ENCODE measurements at regions not wholly inside any gene's neighbourhood (a gene's known extent, or its start where the extent isn't known, plus 50 kb on each side); places are given as distances from the start of the nearest gene placed in this dataset.
"Not testable (repeated sequence)": the region's sequence is repeated elsewhere in the genome, so short reads cannot be mapped to it uniquely, and the experiment has no call there.

GRCh38 chr20:53814060-53814459 lies 220.4 kb upstream of the ZNF217 start:
- no peak for DNase-seq

DNA sequence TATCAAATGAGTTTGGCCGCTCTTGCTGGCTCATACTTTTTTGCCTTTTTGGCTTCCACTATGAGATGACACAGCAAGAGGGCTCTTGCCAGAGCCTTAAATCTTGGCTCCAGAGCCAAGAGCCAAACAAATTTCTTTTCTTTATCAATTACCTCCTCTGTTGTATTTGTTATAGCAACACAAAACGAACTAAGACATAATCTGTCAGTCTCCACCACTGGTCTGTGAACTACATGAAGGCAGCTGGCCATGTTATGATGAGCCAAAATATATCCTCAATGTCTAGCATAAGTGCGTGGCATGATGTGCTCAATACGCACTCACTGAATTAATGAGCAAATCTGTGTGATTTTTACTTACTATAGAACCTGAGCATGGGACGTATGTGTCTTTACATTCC lies 220.0 kb upstream of the ZNF217 start:
- DNase-seq = no peak

GRCh38 chr20:53811577-53811976 lies 217.9 kb upstream of the ZNF217 start:
- no peak for DNase-seq

DNA sequence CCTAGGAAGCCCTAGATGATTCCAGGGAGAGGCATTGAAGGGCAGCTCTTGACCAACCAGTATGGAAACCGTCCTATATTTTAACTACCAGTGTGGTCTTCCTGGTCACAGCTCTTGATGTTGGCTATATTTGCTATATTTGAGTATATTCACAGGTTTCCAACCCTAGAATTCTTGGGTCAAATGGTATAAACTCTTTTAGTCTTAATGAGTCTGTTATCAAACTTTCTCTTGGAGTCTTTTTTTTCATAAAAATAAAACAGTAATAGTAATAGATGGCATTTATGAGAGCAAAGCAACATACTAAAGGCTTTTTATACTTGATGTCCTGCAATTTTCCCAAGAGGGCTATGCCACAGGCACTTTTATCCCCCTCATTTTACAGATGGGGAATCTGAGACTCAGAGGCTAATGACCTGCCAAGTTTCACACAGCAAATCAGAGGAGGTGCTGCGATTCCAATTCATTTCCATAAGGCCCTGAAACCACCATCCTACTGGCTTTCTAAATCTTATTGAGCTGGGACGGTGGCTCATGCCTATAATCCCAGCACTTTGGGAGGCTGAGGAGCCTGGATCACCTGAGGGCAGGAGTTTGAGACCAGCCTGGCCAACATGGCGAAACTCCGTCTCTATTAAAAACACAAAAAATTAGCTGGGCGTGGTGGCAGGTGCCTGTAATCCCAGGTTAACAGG lies 217.2 kb upstream of the ZNF217 start:
- DNase-seq = no peak

GRCh38 chr20:53809728-53810365 lies 216.2 kb upstream of the ZNF217 start:
- DNase-seq = no peak

GRCh38 chr20:53809217-53809616 lies 215.6 kb upstream of the ZNF217 start:
- DNase-seq = no peak

- no peak for DNase-seq
Observed at GRCh38 chr20:53808733-53809132, 215.1 kb upstream of the ZNF217 start.

DNA sequence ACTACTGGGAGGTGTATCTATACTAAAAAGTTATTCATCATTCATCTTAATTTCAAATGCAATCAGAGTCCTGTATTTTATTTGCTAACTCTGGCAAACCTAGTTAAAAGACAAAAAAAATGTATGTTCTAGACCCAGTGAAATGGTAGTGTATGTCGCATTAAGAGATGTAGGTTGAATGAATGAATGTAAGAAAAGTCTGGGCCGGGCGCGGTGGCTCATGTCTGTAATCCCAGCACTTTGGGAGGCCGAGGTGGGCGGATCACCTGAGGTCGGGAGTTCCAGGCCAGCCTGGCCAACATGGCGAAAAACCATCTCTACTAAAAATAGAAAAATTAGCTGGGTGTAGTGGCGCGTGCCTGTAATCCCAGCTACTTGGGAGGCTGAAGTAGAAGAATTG lies 214.7 kb upstream of the ZNF217 start:
- DNase-seq = not testable (repeated sequence)

DNA sequence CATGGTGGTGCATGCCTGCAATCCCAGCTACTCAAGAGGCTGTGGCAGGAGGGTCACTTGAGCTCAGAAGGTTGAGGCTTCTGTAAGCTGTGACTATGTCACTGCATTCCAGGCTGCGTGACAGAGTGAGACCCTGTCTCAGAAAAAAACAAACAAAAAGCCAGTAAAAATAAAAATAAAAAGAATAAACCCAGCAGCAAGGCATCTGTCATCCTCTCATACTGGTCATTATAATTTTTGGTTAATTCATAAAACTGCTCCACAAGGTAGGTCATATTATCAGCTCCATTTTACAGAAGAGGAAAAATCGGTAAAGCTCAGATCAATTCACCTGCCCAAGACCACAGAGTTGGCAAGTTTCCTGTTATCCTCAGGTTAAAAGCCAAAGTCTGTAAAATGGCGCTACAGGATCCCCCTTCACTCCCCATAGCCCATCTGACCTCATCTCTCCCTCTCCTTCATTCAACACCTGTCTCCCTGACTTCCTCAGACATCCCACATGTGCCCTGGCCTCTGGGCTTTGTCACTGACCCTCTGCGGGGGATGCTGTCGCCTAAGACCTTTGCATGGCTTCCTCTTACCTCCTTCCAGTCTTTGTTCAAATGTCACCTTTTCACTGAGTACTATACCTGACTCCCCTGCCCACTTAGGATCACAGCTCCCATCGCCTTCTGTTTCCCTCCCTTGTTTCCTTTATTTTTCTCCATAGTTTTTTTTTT lies 213.2 kb upstream of the ZNF217 start:
- no peak for DNase-seq

GRCh38 chr20:53805895-53806384 lies 212.3 kb upstream of the ZNF217 start:
- no peak for DNase-seq

DNA sequence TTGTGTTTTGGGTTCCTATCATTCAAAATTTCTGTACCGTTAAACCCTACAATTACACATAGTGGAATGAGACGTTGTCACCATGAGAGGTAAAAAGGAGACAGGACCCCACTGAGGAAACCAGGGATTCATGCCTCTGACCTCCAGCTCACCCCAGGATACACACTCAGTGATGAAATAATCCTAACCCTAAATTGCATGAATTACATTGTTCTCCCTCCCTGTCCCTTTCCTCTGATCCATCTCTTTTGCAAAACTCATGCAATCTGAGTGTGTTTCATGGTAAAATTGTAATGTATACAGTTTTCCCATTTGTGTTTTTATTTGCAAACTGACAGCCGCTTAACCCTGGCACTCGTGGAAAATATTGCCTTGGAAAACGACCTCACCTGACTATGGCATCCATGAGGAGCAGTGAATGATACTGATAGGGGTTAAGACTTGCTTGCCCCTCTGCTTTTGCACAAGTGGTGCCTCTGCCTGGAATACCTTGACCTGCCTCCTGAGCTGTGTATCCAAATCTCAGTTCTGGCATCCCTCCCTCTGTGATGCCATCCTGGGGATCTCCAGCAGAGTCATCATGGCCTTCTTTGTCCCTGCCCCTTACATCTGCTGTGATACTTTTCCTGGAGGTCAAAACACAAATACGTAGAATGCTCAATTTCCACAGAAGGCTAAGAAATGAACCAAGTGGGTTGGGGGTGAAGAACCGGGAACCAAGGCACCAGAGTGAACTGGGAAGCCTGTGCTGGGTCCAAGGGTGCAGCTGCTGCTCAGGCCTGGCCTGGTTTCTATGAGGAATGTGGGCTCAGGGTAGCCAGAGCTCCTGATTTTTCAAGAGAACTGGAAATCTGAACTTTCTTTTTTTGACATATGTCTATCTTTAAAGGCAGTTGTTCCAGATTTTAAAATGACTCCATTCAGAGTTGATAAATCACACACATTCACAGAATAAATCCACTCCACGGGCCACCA lies 211.6 kb upstream of the ZNF217 start:
- DNase-seq = no peak

DNA sequence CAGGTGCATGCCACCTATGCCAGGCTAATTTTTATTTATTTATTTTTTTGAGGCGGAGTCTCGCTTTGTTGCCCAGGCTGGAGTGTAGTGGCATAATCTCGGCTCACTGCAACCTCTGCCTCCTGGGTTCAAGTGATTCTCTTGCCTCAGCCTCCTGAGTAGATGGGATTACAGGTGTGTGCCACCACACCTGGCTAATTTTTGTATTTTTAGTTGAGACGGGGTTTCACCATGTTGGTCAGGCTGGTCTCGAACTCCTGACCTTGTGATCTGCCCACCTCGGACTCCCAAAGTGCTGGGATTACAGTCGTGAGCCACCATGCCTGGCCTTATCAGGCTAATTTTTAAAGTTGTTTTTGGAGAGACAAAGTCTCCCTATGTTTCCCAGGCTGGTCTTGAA lies 210.7 kb upstream of the ZNF217 start:
- not testable (repeated sequence) for DNase-seq

DNA sequence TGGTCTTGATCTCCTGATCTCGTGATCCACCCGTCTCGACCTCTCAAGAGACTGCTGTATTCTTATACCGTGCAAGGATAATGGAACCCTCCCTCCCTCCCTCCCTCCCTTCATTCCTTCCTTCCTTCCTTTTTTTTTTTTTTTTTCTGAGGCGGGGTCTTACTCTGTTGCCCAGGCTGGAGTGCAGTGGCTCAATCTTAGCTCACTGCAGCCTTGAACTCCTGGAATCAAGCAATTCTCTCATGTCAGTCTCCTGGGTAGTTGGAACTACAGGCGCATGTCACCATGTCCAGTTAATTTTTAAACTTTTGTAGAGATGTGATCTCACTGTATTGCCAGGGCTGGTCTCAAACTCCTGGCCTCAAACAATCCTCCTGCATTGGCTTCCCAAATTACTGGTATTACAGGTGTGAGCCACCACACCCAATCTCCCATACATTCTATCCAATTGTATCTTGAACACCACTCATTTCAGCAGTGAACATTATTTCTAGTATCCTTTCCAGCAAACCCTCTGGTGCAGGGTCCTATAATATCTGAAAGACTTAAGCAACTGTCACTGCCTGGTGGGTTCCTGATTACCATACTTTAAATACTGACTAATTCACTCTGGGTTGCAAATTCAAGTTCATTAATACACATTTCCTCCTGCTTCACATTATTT lies 210.0 kb upstream of the ZNF217 start:
- DNase-seq = no peak

DNA sequence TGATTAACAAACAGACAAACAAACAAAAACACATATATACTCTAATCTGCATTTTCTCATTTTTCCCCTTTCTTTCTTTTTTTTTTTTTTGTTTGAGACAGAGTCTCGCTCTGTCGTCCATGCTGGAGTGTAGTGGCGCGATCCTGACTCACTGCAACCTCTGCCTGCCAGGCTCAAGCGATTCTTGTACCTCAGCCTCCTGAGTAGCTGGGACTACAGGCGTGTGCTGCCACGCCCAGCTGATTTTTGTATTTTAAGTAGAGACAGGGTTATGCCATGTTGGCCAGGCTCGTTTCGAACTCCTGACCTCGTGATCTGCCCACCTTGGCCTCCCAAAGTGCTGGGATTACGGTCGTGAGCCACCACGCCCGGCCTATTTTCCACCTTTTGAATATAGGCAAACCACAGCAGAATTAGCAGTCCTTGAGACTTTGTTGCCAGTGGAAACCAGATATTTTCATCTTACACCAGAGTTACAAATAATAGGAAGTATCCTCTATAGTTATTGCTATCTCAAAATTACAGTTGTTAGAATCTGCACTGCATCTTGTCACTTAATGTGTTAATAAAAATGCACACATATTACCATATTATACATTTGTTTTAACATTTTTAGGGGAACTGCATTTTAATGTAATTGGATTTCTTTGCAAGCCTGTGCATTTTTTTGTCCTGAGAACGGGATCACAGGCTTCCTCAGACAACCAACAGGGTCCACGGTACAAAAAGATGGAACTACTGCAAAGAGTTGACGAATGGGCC lies 208.2 kb upstream of the ZNF217 start:
- DNase-seq = no peak

DNA sequence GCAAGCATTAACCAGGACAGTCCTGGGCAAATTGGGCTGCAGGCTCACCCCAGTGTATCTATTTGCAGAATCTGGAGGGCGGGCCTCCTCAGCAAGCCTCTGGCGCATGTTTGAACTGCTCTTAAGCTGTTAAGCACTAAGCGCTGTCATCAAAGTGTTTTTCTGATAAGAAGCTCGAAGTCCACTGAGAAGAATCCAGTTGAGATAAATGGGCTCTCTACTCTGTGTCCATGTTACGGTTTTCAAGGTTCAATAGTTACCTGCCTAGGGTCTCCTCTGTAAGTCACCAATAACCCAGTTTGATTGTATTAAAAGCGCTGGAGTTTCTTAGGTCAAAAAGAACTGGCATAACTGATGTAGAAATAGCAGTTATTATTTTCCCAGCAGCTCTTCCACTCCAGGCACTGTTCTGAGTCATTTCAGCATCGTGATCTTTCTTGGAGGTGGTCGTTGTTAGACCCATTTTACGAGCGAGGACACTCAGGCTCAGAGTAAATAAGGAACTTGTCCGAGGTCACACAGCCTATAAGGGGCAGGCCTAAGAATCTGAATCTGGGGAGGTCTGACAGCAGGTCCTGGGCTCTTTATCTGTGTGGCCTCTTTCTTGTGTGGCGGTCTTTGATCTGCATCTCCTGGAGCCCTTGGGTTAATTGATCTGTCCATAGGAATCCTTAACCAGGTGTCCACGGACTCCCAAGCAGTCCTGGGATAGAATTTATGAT lies 207.4 kb upstream of the ZNF217 start:
- no peak for DNase-seq

DNA sequence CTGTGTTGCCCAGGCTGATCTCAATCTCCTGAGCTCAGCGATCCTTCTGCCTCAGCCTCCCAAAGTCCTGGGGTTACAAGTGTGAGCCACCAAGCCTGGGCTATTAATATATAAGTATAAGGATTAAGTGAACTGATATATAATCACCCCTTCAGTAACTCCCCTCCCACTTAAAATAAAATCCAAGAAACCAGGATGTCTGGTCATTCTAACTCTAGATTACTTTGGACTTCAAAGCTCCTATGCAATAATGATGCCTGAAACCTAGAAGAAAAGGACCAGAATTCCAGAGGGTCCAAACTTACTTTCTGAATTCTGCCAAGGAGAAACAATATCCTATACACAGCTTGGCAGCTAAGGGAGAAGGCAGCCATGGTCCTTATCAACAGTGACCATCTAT lies 206.8 kb upstream of the ZNF217 start:
- no peak for DNase-seq

DNA sequence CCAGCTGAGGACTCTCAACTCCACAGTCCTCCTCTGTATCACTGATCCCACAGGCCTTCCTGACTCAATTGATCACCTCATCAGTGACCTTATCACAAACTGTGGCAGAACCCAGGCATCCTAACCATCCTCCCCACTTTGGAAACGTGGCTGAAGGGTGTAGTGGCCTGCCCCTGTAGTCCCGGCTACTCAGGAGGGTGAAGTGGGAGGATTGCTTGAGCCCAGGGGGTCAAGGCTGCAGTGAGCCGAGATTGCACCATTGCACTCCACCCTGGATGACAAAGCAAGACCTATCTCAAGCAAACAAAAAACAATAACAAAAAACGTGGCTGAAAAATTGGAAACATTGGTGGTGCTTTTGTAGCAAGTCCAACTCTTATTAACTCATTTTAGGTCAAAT lies 203.4 kb upstream of the ZNF217 start:
- DNase-seq = no peak

DNA sequence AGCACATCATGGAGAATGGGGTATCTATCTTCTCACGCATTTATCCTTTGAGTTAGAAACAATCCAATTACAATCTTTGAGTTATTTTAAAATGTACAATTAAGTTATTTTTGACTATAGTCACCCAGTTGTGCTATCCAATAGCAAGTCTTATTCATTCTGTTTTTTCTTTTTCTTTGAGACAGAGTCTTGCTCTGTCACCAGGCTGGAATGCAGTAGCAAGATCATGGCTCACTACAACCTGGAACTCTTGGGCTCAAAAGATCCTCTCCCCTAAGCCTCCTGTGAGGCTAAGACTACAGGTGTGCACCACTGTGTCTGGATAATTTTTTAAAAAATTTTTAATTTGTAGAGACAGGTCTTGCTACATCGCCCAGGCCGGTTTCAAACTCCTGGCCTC lies 201.5 kb upstream of the ZNF217 start:
- DNase-seq = no peak

- no peak for DNase-seq
Observed at GRCh38 chr20:53794529-53795115, 201.0 kb upstream of the ZNF217 start.

GRCh38 chr20:53793783-53794383 lies 200.2 kb upstream of the ZNF217 start:
- DNase-seq = no peak
